Superior temporal gyrus (tissue), 1 donor: ENCODE measurements at regions not wholly inside any gene's neighbourhood (a gene's known extent, or its start where the extent isn't known, plus 50 kb on each side); places are given as distances from the start of the nearest gene placed in this dataset.

Source experiments
- DNase-seq: peaks from one replicate; pipeline ENCODE4 v3.0.0-alpha.2; 2016; ENCODE audit errors: extremely low spot score

DNA sequence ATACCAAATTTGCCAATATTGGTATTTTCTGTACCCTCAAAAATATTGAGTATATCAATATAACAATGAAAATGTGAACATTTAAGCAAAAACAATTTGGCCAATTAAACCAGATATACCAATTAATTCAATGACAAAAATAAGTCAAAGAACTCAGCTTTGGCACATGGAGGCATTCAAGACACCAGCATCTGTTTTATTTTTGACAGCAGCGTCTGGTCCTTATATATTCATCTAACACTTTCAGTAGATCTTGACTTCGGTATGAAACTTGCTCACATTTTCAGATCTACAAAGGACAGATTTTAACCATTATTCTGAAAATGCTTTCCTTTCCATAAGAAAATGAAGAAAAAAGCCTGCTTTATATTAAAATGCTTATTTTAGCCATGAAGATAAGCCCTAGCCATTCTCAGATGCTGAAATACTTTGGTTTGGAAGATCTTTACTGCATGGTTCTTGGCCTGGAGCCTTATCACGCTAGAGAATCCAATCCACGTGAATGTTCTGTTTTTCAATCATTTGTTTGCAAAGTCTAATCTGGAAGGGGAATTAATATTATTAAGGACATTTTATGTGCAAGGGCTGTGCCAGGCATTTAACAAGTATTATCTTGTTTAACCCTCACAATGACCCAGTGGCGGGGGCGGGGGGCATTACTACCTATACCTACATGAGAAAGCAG, 132.2 kb downstream of the DLEU7 start:
- DNase-seq: no peak

DNA sequence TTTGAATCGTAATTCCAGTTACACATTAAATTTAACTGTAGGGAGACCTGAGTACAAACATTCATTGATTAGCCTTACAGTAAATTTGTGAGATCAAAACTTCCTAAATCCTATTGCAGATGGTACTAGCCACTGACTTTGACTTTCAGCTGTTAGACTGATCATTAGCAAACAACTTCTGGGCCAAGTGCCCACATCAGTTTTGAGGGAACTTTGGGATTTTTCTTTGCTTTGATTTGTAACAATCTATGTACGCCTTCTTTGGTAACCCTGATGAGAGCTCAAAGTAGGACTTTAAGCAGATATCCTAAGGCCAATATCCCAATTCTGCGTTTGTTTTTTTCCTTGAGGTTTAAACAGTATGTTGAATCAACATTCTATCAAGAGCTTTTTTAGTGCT, 131.5 kb downstream of the DLEU7 start:
- no peak for DNase-seq

- DNase-seq: peak; percentile 40
Observed at GRCh38 chr13:50712456-50712855, 131.0 kb downstream of the DLEU7 start.

DNA sequence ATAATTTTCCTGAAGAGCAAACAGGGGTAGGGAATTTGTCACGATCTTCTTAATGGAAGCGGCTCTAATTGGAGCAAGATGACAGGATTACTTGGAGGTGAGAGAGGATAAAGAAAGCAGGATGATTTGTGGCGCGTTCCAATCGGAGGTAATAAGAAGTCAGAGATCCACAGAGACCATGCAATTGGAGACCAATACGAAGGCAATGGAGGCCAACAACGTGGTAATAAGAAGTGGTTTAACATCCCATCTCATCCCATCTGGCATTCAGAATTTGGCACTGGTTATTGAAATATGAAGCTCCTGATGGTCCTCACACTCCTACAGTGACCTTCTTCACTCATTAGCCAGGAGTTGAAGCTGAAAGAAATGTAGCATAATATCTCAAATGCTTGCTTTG, 130.6 kb downstream of the DLEU7 start:
- no peak for DNase-seq

DNA sequence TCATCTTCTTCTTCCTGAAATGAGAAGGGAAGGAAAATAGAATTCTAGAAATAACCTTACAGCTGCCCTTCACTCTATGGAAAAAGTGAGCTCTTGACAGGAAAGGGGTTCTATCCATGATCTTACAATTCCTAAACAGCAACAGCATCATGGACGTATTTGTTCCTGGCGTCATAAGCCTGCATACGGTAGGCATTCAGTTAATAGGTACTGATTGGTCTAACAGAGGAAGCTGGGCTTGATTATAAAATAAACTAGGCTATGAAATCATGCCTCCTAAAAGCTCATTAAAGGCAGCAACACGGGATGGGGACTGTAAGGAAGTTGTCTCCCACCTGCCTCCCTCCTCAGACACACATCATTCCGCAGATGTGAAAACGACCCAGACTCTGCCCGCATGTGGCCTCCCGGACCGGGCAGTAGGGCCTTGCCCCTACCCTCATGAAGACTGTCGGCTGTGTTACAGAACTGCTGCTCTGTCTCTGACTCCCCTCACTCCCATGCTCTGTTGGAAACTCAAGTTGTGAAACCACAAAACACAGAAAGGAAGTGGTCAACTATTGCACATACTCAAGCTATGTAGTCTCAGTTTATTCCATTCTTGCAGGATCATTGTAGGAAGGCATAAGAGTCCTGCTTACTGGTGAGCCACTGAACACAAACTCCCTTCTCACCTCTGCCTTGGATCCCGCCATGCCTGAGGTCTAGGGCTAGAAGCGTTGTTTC, 129.8 kb downstream of the DLEU7 start:
- DNase-seq: no peak

GRCh38 chr13:50714891-50715290, 128.6 kb downstream of the DLEU7 start:
- DNase-seq: no peak

DNA sequence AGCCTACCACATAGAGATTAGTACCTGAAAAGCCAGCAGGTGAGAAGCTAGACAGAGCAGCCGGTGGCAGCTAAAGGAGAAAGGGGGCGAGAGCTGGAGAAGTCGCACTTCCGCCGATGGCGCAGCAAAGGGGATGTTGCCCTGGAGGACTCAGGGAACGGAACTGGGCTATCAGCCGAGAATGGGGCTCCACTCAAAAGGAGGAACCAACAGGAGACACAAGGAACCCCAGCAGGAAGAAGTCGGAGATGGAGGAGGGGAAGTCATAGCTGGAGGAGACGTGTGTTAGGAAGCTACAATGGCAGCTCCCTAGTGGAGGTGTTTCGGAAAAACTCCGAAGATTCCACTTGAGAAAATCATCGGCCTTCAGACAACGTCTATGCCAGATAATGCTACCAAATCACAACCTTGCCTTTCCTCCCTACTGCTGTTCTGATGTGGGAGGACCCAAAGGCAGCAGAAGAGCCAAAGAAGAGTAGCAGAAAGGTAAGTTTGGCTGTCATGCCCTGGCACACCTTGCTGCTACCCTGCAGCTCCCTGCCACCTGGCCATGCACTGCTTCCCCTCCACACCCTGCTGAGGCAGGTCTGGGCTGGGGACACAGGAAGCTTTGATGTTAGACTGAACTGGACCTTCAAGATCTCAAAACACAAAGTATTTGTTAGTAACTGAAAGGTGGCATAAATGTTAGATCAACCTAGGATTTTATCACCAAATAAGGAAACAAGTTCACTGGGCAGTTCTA, 127.9 kb downstream of the DLEU7 start:
- no peak for DNase-seq

GRCh38 chr13:50720861-50721671, 122.4 kb downstream of the DLEU7 start:
- DNase-seq: no peak

GRCh38 chr13:50721672-50721992, 121.9 kb downstream of the DLEU7 start:
- no peak for DNase-seq

GRCh38 chr13:50722440-50723125, 120.9 kb downstream of the DLEU7 start:
- no peak for DNase-seq

- DNase-seq: no peak
Observed at GRCh38 chr13:50724438-50724837, 119.1 kb downstream of the DLEU7 start.

GRCh38 chr13:50724913-50725312, 118.6 kb downstream of the DLEU7 start:
- no peak for DNase-seq

- no peak for DNase-seq
Observed at GRCh38 chr13:50726164-50726563, 117.3 kb downstream of the DLEU7 start.

- DNase-seq: no peak
Observed at GRCh38 chr13:50729177-50729576, 114.3 kb downstream of the DLEU7 start.

- no peak for DNase-seq
Observed at GRCh38 chr13:50730496-50731351, 112.8 kb downstream of the DLEU7 start.

DNA sequence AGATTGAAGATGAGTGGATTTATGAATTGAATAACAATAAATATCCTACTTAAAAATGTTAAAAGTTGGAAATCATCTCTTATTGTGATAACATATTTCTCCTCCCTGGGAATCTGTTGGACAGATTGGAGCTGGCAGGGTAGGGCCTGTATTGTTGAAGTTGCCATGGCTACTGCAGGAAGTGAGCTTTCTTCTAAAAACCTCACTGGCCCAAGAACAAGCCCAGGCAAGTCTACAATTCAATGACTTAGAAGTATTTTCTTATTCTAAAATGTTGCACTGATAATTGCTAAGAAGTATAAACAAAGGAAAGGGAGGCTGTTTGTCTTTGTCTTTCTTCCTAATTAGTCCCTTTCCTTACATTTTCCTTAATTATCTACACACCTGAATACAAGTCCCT, 112.1 kb downstream of the DLEU7 start:
- DNase-seq: no peak

- DNase-seq: no peak
Observed at GRCh38 chr13:50732712-50733111, 110.8 kb downstream of the DLEU7 start.

DNA sequence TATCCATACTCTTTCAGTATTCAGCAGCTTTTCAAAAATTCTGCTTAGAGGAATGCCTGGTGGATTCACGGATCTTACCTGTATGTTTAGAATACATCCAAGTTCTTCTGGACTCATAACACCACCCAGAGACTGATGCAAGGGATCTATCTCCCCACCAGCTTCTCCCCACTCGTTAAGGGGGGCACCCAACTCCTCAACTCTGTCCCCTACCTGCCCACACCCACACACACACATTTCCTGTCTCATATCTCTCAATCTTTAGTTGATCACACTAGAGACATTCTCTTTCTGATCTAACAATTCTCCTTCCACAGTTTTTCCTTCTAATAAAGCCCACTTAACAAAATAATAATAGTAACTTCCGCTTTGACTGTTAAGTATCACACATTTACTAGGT, 110.1 kb downstream of the DLEU7 start:
- no peak for DNase-seq

GRCh38 chr13:50735071-50735470, 108.4 kb downstream of the DLEU7 start:
- DNase-seq: no peak

DNA sequence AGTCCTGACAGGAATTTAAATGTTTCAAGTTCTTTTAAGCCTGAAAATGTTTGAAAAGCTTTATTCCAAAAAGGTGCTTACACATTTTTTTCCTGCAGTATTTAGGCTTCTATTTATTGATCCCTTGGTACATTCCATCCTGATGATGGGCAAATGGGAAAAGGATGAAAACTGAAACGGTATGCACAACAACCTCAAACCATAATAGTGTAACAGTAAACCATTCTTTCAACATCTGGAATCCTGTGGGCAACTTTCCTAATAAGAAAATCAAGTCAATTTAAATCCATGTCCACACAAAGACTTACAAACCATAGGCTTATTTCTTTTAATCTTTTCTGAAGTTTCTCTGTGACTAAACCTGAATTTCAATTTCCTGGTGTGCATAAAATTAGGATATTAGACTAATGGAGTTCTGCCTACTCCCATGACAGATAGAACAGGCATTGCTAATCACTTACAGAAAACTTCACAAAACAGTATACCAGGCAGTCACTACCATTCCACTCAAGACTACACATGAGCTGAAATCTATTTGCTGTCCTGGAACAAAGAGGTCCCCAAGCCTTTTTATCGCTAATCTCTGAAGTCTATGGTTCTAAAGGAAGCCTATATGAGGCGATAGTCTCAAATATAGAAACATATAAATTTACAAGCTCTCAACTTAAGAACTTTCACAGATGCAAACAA, 103.3 kb downstream of the DLEU7 start:
- no peak for DNase-seq
